Astrocyte of the spinal cord (primary cell): ENCODE measurements at regions not wholly inside any gene's neighbourhood (a gene's known extent, or its start where the extent isn't known, plus 50 kb on each side); places are given as distances from the start of the nearest gene placed in this dataset.
"Not testable (repeated sequence)": the region's sequence is repeated elsewhere in the genome, so short reads cannot be mapped to it uniquely, and the experiment has no call there.

ENCODE experiments used
- DNase-seq: peaks from one replicate; pipeline ENCODE4 v3.0.0; 2011; ENCODE audit warnings: low read depth, low spot score
- H3K4me3 ChIP-seq: 2 replicates; pipeline ENCODE4 v1.5.1; 2011; ENCODE audit warnings: low read depth, mild to moderate bottlenecking, low read length, moderate library complexity
- CTCF ChIP-seq: IDR thresholded peaks from 2 replicates; pipeline ENCODE4 v1.5.1; 2012; ENCODE audit warnings: low read depth, mild to moderate bottlenecking, low read length, inconsistent platforms
- in situ Hi-C: cut with HindIII; loops from 2 replicates; pipeline ENCODE4 v1.10.0; 2017; ENCODE audit warnings: low sequenced_read_pairs

GRCh38 chr14:106564058-106564643 is 1037.8 kb downstream of the TMEM121 start:
- TF ChIP-seq CTCF = no peak
- DNase-seq = no peak
- in situ Hi-C loops = no loop called here
- H3K4me3 ChIP-seq = no peak overlapping the region

- DNase-seq = no peak
- no peak for TF ChIP-seq CTCF
- in situ Hi-C loops = no loop called here
- H3K4me3 ChIP-seq = no peak overlapping the region
These were observed 1052.1 kb downstream of the TMEM121 start for GRCh38 chr14:106578481-106578880.

GRCh38 chr14:106579084-106579483 is 1052.7 kb downstream of the TMEM121 start:
- no peak overlapping the region for H3K4me3 ChIP-seq

GRCh38 chr14:106585692-106586091 is 1059.3 kb downstream of the TMEM121 start:
- in situ Hi-C loops = no loop called here
- DNase-seq = no peak

More at GRCh38 chr14:106579084-106579483, 1052.7 kb downstream of the TMEM121 start:
- DNase-seq = no peak
- in situ Hi-C loops = no loop called here
- no peak for TF ChIP-seq CTCF

GRCh38 chr14:106586098-106586704 is 1059.8 kb downstream of the TMEM121 start:
- no peak for TF ChIP-seq CTCF

More at GRCh38 chr14:106585692-106586091, 1059.3 kb downstream of the TMEM121 start:
- no peak overlapping the region for H3K4me3 ChIP-seq
- no peak for TF ChIP-seq CTCF

GRCh38 chr14:106591539-106591938 is 1065.2 kb downstream of the TMEM121 start:
- DNase-seq, H3K4me3 ChIP-seq, in situ Hi-C loops: not testable (repeated sequence)

More at GRCh38 chr14:106586098-106586704, 1059.8 kb downstream of the TMEM121 start:
- in situ Hi-C loops = no loop called here
- DNase-seq = no peak
- no peak overlapping the region for H3K4me3 ChIP-seq

- in situ Hi-C loops, H3K4me3 ChIP-seq, DNase-seq: not testable (repeated sequence)
These were observed 1065.9 kb downstream of the TMEM121 start for GRCh38 chr14:106592115-106592852.
